Activated T-cell treated with anti-CD3 and anti-CD28 coated beads, Interleukin-2, amount 50 U/mL, for 1 hour (primary cell): ENCODE measurements at regions not wholly inside any gene's neighbourhood (a gene's known extent, or its start where the extent isn't known, plus 50 kb on each side); places are given as distances from the start of the nearest gene placed in this dataset.

Source experiments
- DNase-seq: peaks from one replicate; pipeline ENCODE4 v3.0.0-alpha.2; 2020

DNA sequence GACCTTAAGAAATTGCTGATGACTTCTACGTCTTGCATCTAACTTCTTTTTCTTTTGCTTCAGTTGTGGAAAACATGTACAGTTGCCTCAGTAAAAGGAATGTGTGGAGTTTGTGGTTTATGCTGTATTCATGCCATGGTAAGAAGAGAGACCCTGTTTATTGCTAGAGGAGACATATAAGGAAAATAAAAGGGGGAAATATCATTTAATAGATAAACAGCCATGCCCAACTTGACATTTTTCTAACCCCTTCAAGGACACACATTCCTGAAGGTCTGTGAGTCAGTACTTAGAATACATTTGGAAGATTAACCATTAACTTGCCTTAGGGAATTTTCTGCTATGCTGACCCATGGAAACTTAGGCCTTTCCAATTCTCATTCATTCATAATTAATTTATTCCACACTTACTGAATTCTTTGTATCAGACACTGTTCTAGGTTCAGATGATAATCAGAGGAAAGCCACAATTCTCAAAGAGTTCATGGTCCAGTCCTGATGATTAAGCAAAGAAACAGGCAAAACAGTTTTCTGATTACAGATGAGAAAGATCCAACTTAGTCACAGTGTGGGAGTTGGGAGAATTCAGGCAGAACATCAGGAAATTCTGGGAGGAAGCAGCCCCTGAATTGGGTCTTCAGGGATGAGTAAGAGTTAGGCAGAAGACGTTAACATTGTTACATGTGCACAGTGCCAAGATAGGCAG lies 329.8 kb upstream of the RASGRP1 start:
- no peak for DNase-seq

DNA sequence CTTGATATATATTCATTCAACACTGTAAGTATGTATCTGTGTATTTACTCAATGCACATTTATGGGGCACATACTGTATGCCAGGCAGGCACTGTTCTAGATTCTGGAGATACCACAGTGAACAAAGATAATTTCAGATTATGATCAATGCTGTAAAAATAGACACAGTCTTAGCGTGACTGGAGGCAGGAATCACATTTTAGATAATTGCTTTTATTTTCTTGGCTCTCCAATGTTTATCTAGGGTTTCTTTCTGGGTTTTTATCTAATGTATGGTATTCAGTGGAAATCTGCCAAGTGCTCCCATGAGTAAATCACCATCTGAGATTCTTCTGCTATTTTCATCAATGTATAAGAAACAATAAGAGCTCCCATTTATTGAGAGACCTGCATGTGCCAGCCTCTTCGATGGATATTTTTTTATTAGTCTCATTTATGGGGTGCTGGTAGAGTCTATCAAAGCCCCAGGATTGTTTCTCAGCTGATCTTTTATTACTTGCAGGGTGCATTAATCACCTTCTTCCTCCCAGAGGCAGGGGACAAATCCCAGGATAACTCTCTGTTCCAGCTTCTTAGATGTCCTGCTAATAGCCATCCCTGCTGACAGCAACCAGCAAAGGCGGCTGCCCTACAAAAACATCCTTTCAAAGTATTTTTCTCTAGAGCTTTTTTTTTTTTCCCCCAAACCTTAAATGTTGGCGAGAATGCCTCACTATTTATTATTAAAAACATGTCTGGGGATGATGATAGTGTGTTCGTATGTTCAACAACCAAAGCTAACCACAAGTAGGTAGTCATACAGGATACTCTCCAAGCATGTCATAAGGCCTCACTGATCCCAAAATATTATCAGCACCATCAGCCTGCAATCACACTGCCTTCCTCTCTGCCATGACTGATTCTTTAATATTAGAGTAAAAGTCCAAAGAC lies 331.0 kb upstream of the RASGRP1 start:
- DNase-seq = no peak

DNA sequence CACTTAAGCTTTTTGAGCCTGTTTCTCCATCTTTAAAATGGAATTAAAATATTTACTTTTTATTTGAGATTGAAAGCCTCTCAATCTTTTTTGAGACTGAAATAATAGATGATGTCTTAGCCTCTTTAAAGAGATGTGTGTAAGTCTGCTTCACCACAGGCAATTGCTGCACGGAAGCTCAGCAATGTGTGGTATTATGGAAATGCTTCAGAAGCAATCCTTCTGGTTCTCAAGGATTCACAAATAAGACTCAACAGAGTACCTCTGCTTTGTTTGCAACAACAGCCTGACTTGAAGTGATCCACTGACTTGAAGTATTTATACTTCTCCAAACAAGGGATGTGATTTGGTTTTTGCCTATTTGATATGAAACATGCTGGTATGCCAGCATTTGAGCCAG lies 332.0 kb upstream of the RASGRP1 start:
- no peak for DNase-seq

DNA sequence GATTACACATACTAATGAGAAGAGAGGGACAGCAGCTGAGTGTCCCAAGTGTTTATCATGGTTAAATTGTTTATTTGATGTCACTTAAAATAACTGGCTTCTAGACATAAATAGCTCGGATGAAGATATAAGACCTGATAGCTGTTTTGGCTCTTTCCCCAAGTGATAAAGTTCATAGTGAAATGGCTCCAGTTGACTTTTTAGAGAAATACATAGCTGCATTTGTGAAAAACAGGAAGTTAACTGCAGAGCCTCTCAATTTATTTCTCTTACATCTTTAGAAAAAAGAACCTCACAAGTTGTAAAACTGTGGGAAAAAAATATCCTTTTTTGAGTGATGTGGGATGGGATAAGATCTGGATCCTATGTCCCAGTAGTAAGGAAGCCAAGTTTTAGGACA lies 332.9 kb upstream of the RASGRP1 start:
- no peak for DNase-seq

DNA sequence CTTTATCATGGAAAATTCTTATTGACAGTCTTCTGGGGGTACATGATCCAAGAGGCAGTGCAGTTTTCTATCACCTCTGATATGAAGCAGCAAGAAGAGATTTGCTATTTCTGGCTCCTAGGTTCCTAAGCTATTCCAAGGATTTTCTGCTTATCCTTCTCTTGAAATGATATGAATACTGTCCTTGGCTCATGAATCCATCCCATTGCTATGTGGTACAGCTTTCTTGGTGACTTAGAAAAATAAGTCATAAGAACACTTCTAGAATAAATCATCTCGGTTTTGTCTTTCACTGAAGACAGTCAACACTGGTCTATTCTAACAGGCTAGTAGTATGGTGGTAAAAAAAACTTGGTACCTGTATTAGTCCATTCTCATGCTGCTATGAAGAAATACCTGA lies 333.6 kb upstream of the RASGRP1 start:
- DNase-seq = no peak

DNA sequence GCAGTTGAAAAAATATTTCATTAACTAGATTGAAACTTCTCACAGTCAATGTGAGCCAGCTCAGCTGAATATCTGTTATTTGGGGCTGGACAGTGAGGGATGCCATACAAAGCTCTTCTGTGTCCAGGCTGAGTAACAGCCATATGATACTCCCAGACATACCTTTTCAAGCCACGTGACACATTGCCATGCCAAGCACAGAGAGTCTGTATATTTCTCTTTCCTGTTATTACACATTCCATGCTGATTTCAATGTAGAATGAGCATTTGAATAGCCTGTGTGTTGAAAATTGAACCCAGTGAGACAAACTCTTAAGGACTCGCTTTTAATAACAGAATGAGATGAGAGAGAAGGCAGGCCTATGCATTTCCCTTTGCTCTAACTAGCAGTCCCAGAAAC lies 334.7 kb upstream of the RASGRP1 start:
- no peak for DNase-seq

DNA sequence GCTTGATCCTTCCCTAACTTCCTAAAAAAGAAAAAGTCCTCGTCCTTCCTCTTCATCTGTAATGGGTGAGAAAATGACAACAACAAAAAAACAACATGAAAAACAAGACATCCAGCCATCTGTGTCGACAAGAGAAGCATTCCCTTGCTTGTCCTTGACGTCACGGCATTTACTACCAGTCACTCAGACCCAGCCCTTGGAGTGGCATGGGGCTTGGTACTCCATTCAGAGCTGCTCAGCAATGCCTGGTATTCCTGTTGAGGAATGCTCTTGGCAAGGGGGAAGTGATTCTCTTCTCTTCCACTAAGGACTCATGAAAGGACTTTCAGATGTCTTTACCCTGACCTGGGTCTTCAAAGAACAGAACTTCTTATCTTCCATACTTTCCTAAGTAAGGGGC lies 339.7 kb upstream of the RASGRP1 start:
- DNase-seq = no peak

DNA sequence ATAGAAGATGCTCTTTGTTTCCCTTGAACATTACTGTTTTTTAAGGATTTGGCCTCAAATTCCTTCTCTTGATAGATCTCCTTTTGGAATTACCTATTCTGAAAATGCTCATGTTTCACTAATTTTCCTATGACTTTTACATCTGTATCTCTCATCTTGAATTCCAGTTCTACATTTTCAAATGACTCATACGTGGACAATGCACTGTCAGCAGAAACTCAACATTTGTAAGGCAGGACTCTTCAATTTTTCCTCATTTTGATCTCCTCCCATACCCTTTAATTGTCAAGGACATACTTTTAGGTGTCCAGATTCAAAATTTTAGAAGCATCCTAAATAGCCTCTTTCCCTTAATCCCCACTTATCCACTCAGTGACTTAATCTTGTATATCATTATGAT lies 341.0 kb upstream of the RASGRP1 start:
- no peak for DNase-seq

DNA sequence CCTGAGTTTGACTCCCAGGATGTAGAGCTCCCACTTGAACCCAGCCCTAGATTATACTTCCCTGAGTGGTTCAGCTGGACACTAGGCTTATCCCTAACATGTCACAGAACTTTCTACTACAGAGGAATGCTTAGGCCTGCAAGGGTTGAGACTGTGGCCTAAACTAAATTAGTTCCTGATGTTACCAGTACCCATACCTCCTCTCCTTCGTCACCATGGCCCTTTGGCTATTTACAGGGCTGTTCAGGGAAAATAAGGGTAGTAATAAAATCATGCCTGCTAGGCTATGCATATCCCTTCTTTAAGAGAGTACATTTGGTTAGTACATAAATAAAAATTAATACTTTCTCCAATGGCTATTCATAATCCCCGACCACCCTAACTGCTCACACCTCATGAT lies 356.4 kb upstream of the RASGRP1 start:
- DNase-seq = no peak

DNA sequence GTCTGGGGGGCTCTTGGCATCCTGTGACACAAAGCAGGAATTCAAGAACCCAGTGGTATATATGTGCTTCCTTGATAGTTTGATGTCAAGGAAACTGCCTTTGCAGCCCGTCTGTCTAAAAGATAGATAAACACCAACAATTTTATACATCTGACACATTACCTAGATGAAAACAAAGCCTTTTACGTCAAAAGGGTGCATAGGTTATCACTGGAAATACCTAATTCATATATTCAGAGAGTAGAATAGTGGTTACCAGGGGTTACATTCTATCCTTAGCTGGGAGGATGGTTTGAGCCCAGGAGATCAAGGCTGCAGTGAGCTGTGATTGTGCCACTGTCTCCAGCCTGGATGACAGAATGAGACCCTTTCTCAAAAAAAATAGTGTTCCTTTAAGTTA lies 356.9 kb upstream of the RASGRP1 start:
- no peak for DNase-seq

DNA sequence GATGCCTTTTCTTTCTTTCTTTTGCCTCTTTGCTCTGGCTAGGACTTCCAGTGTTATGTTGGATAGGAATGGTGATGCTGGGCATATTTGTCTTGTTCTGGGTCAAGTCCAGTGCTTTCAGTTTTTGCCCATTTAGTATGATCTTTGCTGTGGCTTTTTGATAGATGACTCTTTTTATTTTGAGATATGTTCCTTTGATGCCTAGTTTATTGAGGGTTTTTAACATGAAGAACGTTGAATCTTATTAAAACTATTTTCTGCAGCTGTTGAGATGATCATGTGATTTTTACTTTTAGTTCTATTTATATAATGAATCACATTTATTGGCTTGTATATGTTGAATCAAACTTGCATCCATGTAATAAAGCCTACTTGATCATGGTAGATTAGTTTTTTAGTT lies 363.8 kb upstream of the RASGRP1 start:
- no peak for DNase-seq

DNA sequence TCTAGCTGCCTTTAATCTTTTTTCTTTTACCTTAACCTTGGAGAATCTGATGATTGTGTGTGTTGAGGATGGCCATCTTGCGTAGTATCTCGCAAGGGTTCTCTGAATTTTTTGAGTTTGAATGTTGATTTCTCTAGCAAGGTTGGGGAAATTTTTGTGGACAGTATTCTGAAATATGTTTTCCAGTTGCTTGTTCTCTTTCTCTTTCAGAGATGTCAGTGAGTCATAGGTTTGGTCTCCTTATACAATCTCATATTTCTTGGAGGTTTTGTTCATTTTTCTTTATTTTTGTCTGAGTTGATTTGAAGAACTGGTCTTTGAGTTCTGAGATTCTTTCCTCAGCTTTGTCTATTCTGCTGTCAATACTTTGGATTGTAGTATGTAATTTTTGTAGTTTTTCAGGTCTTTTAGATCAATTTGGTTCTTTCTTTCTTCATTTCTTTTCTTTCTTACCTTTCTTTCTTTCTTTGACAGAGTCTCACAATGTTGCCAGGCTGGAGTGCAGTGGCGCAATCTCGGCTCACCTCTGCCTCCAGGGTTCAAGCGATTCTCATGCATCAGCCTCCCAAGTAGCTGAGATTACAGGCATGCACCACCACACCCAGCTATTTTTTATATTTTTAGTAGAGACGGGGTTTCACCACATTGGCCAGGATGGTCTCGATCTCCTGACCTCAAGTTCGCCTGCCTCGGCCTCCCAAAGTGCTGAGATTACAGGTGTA lies 366.4 kb upstream of the RASGRP1 start:
- DNase-seq = no peak

DNA sequence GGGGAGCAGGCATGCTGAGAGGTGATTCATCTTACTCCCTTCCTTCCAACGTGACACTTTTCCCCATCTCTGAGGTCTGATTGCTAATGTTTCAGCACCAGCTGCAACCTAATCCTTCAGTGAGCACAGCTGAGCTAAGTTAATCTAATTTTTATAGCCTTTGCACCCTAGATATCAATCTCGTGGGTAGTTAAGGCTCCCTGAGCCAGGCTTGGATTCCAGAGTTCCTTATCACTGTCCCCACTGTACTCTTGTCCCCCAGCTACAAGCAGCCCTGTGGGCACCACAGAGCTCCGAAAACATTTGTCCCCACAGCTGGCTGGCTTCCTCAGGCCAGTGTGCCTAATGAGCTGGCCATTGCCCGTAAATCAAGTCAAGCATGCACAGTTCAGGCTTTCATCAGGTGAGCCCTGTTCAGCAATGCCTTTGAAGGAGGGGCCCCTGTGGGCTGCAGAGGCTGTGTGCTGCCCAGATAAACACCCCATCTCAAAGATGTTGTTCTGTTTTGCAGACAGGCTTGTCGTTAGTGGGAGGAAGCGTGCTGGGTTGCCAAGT lies 376.9 kb upstream of the RASGRP1 start:
- DNase-seq = no peak

DNA sequence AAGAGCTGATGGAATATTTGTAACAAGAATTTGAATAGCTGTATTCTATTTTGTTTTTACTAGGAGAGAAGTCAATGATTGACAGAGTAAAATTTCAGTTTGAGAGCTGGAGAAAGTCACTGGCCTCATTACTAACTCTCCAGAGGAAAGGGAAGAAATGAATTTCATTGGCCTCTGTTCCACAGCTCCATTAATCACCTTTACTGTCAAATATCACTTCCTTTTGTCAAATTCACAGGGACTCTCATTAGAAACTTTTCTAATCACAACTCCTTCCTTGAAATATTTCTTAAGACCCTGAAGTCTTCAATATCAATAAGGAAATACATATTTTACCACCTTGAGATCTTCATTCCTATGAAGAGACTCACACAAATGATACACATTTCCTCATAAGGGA lies 379.9 kb upstream of the RASGRP1 start:
- DNase-seq = no peak

DNA sequence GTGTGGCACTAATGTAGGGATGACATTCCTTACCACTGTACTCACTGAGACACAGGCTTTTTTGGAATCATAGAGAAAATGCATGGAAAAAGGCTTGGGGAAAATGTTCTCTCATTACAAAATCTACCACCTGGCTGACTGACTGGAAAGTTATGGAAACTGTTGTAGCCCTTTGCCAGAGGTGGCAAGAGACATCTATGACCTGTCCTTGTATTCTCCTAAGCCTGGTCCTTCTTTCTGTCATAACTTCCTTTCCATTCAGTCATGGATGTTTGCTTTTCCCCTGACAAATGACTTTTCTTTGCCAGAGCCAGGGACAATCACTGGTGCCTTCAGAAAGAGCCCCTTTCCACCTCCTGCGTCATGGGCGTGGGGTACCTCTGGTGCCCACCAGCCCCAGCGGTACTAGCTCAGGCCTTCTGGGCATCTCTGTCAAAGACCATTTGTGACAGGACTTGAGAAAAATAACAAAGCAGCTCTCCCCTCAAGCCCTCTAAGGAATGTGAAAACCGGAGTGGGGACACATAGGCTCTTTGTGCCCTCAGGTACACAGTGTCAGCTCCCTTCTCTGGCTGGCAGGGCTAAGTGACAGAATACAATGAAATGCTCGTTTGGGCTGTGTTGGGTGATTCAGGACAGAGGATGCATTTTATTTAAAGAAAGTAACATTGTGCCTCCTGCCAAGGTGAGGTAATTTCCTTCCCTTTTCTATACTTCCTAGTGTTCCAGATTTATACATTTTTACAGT lies 381.1 kb upstream of the RASGRP1 start:
- no peak for DNase-seq

DNA sequence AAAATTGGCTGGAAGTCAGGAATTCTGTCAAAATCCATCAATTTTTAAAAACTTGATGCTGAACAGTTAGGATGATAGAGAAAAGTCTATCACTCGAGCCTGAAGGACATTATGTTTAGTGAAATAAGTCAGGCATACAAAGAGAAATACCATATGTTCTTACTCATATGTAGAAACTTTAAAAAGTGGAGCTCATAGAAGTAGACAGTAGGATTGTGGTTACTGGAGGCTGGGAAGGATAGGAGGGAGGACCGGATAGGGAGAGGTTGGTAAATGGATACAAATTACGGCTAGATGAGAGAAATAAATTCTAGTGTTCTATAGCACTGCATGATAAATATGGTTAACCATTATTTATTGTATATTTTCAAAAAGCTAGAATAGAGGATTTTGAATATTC lies 389.5 kb upstream of the RASGRP1 start:
- no peak for DNase-seq

DNA sequence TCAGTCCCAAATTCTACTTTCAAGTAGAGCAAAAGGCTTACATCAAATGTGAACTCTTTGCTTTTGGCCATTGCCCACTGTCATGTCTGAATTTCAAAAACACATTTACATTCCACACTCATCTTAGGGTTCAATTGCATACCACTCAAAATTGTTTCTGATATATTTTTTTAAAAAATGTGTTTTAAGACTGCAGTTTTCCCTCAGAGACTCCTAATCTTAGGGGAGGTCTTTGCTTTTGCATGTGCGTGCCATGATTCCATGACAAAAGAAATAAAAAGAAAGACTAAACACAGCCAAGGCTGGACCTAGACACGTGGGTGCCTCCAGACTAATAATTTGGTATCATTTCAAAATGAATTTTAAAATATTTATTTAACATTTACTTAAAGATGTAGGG lies 396.8 kb upstream of the RASGRP1 start:
- DNase-seq = no peak

DNA sequence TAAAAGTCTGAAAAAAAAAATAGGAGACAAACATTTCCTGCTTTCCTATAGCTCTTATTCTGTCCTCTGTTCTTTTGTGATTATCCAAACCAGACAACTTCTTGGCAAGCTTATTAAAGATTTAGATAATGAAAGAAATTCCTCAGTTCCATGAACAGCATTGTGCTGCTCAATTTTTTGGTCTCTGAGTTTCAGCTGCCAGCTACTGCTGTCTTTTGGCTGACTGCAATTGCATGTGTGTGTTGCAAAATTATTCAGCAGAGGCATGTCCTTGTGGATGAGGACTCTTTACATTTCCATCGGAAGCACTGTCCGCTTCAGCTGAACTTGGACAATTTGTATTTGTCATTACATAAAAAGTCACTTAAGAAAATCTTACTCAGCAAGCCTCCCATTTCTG lies 397.3 kb upstream of the RASGRP1 start:
- no peak for DNase-seq

DNA sequence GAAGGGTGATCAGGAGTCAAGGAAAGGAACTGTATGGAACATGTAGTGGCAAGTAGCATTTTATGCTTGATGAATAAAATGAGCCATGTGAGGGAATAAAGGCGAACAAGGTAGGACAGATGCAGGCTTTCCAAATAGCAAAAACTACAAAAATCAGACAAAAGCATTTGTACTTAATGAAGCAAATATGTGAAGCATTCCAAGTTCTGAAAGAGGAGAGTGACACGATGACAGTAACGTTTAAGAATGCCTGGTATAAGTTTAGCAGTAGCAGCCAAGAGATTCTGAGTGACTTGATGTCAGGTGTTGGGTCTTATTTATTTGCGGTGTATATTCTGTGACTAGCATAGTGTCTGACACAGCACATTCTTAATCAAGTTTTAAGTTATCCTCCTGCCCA lies 408.2 kb upstream of the RASGRP1 start:
- DNase-seq = no peak

DNA sequence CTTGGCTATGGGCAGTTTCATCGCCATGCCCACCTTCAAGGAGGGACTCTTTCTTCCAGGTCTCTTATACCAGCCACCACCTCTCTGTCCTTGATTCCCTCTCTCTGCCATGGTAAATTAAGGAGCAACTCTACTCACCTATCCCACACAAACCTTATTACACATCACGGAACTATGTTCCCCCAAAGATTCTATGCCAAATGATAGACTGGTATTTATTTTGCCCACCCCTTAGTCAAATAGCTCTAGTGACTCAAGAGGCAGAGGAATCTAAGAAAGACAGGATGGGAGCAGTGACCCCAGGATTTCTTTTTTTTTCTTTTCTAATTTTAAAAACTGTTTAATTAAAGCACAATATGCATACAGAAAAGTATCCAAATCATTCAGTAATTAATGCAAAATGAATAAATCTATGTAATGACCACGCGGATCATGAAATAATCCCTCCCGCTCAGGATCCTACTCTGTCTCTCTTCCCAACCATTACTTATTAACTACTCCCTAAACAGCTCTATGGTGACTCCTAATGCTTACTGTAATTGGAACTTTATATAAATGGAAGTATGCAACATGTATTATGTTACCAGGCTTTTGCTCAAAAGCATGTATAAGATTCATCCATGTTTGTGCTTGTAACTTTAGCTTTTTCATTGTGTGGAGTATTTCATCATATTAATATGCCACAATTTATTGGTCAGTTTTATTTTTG lies 410.8 kb upstream of the RASGRP1 start:
- DNase-seq = no peak

DNA sequence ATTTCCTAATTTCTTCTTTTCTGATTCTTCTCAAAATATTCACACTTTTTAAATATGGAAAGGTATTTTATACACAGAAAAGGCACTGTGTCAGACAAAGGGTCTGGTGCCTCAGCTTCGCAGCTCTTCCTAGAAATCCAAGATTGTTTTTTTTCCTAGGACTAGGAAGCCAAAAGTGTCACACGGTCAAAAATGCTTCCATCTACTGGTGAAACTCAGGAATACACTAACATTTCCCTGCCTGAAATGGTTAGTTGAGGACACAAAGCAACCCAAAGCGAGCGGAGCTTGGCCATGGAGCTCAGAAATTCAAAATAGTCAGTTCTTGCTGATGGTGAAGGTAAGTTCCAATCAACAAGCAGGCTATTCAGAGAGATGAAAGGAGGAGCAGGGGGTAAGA lies 426.5 kb upstream of the RASGRP1 start:
- DNase-seq = no peak

DNA sequence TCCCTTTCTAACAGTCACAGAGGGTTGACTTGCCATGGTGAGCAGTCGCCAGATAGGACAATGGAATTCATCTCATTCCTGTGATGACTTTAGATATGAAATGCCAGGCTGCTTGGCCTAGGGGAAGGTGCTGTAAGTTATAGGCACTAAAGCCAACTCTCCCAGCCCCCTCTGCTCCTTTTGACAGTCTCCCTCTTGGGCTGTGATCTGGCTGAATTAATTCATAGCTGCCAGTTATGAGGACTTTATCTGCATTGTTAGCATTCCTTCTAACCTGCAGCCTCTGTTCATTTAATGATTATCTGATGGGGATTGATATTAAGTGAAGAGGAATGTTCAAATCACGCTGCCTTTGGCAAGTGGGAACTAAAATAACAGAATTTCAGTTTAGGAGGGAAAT lies 427.1 kb upstream of the RASGRP1 start:
- DNase-seq = no peak
